A673 (cell line): ENCODE measurements at regions not wholly inside any gene's neighbourhood (a gene's known extent, or its start where the extent isn't known, plus 50 kb on each side); places are given as distances from the start of the nearest gene placed in this dataset.

Experiments used
- BruUV-seq: library from RNA; stranded (reverse); fragments of 400-500 nt; replicated peaks from 2 replicates; lab custom pipeline; 2021; lab: Mats Ljungman, UMichigan
- CTCF ChIA-PET: fragments of 300-600 bp; sonication (Branson Sonifier 250); formaldehyde crosslinking; loops from one replicate; lab custom pipeline; 2022; ENCODE audit warnings: antibody characterized with exemption; lab: Charles Lee
- POLR2A ChIA-PET: fragments of 300-600 bp; sonication (Branson Sonifier 250); formaldehyde crosslinking; loops from one replicate; lab custom pipeline; 2022; ENCODE audit warnings: antibody characterized with exemption; ENCODE audit not compliant: low non-redundant PET; lab: Charles Lee
- DNase-seq: peaks from one replicate; pipeline ENCODE4 v3.0.0-alpha.2; 2015; ENCODE audit warnings: low spot score
- H3K27ac ChIP-seq: fragments of 200-600 bp; sonication (generic); 2 replicates; pipeline ENCODE4 v1.5.1; 2016; ENCODE audit warnings: mixed run types, low read depth, mild to moderate bottlenecking, mixed read lengths, antibody characterized with exemption, low read length; ENCODE audit not compliant: poor library complexity, severe bottlenecking
- H3K27me3 ChIP-seq: fragments of 200-600 bp; sonication (generic); replicated peaks from 2 replicates; pipeline ENCODE4 v1.6.1; 2017; ENCODE audit warnings: mixed run types, low read depth, mild to moderate bottlenecking, mixed read lengths, antibody characterized with exemption, low read length; ENCODE audit not compliant: insufficient read depth, poor library complexity
- H3K36me3 ChIP-seq: fragments of 200-600 bp; sonication (generic); 2 replicates; pipeline ENCODE4 v1.6.1; 2016; ENCODE audit warnings: mixed run types, mild to moderate bottlenecking, mixed read lengths, antibody characterized with exemption, low read length; ENCODE audit not compliant: insufficient read depth, poor library complexity, severe bottlenecking
- H3K4me1 ChIP-seq: fragments of 200-600 bp; sonication (generic); 2 replicates; pipeline ENCODE4 v1.6.1; 2017; ENCODE audit warnings: mixed run types, mild to moderate bottlenecking, mixed read lengths, antibody characterized with exemption, low read length; ENCODE audit not compliant: insufficient read depth, poor library complexity, severe bottlenecking
- H3K4me3 ChIP-seq: fragments of 200-600 bp; sonication (generic); 2 replicates; pipeline ENCODE4 v1.5.1; 2016; ENCODE audit warnings: low read depth, mixed run types, mild to moderate bottlenecking, mixed read lengths, low read length; ENCODE audit not compliant: poor library complexity, severe bottlenecking
- H3K9me3 ChIP-seq: fragments of 200-600 bp; sonication (generic); 2 replicates; pipeline ENCODE4 v1.6.1; 2016; ENCODE audit warnings: mixed run types, low read depth, mild to moderate bottlenecking, mixed read lengths, antibody characterized with exemption, low read length; ENCODE audit not compliant: poor library complexity, severe bottlenecking
- EZH2 ChIP-seq: fragments of 200-600 bp; sonication (generic); IDR thresholded peaks from 2 replicates; pipeline ENCODE4 v1.6.1; 2017; ENCODE audit warnings: borderline replicate concordance, low read depth, mild to moderate bottlenecking, mixed read lengths, antibody characterized with exemption, low read length; ENCODE audit not compliant: poor library complexity, severe bottlenecking
- intact Hi-C: fragments of 100-400 bp; cut with micrococcal nuclease; formaldehyde crosslinking; loops from one replicate; pipeline ENCODE4 v1.10.0; 2022; ENCODE audit not compliant: unreplicated experiment
- TF ChIP-seq, protein P1 (sequence below): fragments of 300-800, 200-600 bp; sonication (generic); conservative IDR thresholded peaks from 2 replicates; pipeline ENCODE4 v1.5.1; 2017; ENCODE audit warnings: low read depth, mild to moderate bottlenecking, antibody characterized with exemption, low read length, moderate library complexity, mixed read lengths

DNA sequence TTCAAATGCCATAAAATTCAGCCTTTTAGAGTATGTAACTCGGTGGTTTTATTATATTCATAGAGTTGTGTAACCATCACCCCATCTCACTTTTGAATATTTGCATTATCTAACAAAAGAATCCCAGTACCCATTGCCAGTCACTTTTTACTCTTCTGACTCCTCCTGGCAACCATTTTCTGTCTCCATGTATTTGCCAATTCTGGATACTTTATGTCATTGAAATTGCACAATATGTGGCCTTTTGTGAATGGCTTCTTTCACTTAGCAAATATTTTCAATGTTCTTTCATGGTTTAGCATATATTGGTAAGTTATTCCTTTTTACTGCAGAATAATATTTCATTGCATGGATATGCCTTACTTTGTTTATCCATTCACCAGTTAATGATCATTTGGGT lies 79.9 kb downstream of the SLIT2 start:
- intact Hi-C loops: no loop called here
- no TSS peak for BruUV-seq
- DNase-seq: no peak
- Histone ChIP-seq H3K36me3 (no peaks in the 10 kb centered on the region), H3K9me3 (peaks cover 4% of the 10 kb centered on the region), H3K4me3 (no peak overlapping the region), H3K27ac (no peak overlapping the region), H3K27me3 (no peaks in the 10 kb centered on the region), H3K4me1 (peaks cover 24% of the 10 kb centered on the region)
- ChIA-PET POLR2A (no interaction called here), CTCF (no interaction called here)
- TF ChIP-seq, protein P1, sequence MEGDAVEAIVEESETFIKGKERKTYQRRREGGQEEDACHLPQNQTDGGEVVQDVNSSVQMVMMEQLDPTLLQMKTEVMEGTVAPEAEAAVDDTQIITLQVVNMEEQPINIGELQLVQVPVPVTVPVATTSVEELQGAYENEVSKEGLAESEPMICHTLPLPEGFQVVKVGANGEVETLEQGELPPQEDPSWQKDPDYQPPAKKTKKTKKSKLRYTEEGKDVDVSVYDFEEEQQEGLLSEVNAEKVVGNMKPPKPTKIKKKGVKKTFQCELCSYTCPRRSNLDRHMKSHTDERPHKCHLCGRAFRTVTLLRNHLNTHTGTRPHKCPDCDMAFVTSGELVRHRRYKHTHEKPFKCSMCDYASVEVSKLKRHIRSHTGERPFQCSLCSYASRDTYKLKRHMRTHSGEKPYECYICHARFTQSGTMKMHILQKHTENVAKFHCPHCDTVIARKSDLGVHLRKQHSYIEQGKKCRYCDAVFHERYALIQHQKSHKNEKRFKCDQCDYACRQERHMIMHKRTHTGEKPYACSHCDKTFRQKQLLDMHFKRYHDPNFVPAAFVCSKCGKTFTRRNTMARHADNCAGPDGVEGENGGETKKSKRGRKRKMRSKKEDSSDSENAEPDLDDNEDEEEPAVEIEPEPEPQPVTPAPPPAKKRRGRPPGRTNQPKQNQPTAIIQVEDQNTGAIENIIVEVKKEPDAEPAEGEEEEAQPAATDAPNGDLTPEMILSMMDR: no peak
- TF ChIP-seq EZH2: no peak

DNA sequence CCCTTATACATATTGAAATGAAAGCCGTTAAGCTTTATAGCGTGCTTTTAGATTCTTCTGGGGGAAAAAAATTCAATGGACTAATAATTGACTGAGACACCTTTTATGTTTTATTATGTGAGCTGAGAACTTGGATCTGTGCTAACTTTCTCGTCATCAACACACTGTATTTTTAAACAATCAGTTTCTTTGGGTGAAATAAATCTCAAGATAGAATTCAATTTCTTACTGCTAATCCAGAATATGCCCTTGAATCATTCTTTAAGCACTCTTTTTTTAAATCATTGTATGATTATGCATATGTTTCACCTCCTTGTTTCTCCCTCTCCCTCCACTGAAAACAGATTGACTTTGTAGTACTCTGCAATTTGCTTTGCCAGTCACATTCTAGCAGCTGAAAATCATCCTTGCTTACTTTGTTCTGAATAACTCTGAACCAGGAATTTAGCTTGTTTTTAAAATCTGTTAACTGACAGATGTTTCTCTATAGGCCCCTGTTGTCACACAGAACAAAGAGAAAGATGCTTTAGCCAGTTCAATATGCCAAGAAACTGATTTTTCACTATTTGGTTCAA lies 81.5 kb downstream of the SLIT2 start:
- TF ChIP-seq, protein P1: no peak
- no peak for TF ChIP-seq EZH2
- ChIA-PET CTCF (no interaction called here), POLR2A (no interaction called here)
- H3K27ac ChIP-seq: no peak overlapping the region
- DNase-seq: no peak
- H3K36me3 ChIP-seq: no peaks in the 10 kb centered on the region
- no TSS peak for BruUV-seq
- no peak overlapping the region for H3K4me3 ChIP-seq
- H3K4me1 ChIP-seq: peaks cover 27% of the 10 kb centered on the region
- H3K9me3 ChIP-seq: peaks cover 11% of the 10 kb centered on the region
- no peaks in the 10 kb centered on the region for H3K27me3 ChIP-seq
- intact Hi-C loops: no loop called here

DNA sequence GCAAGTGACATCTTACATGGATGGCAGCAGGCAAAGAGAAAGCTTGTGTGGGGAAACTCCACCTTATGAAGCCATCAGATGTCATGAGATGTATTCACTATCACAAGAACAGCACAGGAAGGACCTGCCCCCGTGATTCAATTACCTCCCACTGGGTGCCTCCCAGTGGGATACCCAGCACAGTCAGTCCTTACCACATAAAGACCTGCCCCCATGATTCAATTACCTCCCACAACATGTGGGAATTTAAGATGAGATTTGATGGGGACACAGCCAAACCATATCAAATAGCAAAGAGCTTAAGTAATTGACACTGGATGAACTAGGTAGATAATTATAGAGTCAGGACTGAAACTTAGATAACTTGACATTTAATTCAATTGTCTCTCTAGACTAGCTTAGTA lies 85.6 kb downstream of the SLIT2 start:
- Histone ChIP-seq H3K27me3 (no peaks in the 10 kb centered on the region), H3K9me3 (peaks cover 11% of the 10 kb centered on the region), H3K36me3 (no peaks in the 10 kb centered on the region), H3K4me1 (peaks cover 31% of the 10 kb centered on the region), H3K27ac (peak overlapping the region; percentile 45), H3K4me3 (no peak overlapping the region)
- TF ChIP-seq EZH2: no peak
- TF ChIP-seq, protein P1: no peak
- intact Hi-C loops: no loop called here
- ChIA-PET CTCF (interaction anchor here (0.7 kb wide), 1 partner anchor 346 kb away, joined by 3 read pairs; no protein-coding TSS in a partner anchor), POLR2A (no interaction called here)
- peak; percentile 95 for DNase-seq
- BruUV-seq: no TSS peak
